B cell (primary cell): ENCODE measurements at regions not wholly inside any gene's neighbourhood (a gene's known extent, or its start where the extent isn't known, plus 50 kb on each side); places are given as distances from the start of the nearest gene placed in this dataset.

ENCODE experiments used
- CTCF ChIP-seq: fragments of 200-600 bp; IDR thresholded peaks from one replicate; pipeline ENCODE4 v1.8.0; 2022; ENCODE audit warnings: antibody characterized with exemption, mild to moderate bottlenecking
- EZH2 ChIP-seq: IDR thresholded peaks from 2 replicates; pipeline ENCODE4 v1.6.1; 2012; ENCODE audit warnings: borderline replicate concordance, low read depth, mild to moderate bottlenecking, moderate library complexity, low read length; ENCODE audit not compliant: insufficient read depth, poor library complexity, severe bottlenecking

- TF ChIP-seq CTCF: no peak
- no peak for TF ChIP-seq EZH2
Observed at GRCh38 chr1:199550199-199551065, 477.1 kb upstream of the NR5A2 start.
